ENCODE measurements at regions not wholly inside any gene's neighbourhood (a gene's known extent, or its start where the extent isn't known, plus 50 kb on each side); places are given as distances from the start of the nearest gene placed in this dataset.

DNA sequence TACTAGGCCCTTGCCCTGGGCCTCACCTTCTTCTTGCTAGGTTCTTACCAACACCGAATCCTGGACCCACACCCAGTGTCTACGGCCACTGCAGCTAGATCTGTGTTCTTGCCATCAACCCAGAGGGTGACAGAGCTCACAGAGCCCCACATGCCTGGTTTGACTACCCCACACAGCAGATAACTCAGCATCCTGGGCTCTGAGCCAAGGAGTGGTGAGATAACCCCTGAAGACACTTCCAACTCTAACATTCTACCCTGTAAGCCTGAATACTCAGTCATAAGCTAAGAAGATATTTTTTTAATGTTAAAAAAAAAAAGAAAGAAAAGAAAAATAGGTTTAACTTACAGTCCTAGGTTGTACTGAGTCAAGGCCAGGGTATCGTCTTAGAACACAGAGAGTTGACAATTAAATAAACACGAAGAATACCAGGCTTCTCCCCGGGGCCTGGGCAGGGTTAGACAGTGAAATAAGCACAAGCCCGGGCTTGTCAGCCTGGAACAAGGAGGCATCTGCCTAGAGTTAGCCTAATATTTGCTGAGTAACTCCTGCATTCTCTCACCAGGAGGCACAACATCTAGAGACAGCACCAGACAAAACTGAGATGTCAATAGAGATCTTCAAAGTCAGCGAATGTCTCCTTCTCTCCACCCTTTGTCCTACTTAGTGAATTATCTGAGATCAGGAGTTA, 556.5 kb upstream of the LRRN3 start:
- TF ChIP-seq, protein P1, sequence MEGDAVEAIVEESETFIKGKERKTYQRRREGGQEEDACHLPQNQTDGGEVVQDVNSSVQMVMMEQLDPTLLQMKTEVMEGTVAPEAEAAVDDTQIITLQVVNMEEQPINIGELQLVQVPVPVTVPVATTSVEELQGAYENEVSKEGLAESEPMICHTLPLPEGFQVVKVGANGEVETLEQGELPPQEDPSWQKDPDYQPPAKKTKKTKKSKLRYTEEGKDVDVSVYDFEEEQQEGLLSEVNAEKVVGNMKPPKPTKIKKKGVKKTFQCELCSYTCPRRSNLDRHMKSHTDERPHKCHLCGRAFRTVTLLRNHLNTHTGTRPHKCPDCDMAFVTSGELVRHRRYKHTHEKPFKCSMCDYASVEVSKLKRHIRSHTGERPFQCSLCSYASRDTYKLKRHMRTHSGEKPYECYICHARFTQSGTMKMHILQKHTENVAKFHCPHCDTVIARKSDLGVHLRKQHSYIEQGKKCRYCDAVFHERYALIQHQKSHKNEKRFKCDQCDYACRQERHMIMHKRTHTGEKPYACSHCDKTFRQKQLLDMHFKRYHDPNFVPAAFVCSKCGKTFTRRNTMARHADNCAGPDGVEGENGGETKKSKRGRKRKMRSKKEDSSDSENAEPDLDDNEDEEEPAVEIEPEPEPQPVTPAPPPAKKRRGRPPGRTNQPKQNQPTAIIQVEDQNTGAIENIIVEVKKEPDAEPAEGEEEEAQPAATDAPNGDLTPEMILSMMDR (IDR thresholded peaks at IDR 0.05): peak; percentile 41; the same call in 1 of the 2 replicates

GRCh38 chr7:110539216-110539615, 551.7 kb upstream of the LRRN3 start:
- TF ChIP-seq, protein P1 (IDR thresholded peaks at IDR 0.05): no peak

DNA sequence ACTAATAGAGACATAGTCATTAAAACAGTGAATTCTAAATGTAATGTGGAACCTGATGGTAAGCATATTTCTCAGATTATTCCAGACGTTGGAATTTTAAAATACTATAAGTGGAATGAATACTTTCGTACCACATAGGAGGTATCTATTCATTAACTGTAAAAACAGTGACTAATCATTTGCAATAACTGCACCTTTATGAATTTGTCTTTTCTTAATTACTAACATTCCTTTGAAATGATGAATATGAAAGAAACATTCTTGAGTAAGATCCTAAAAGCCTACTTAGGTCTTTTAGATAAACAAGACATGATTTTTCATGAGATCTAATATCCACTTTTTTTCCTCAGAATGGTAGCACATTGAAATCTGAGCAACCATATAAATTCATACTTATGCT, 549.0 kb upstream of the LRRN3 start:
- TF ChIP-seq, protein P1 (IDR thresholded peaks at IDR 0.05): no peak

- TF ChIP-seq, protein P1 (IDR thresholded peaks at IDR 0.05): no peak
Measured at GRCh38 chr7:110544194-110544593, 546.7 kb upstream of the LRRN3 start.

- TF ChIP-seq, protein P1 (IDR thresholded peaks at IDR 0.05): no peak
Measured at GRCh38 chr7:110548372-110548771, 542.6 kb upstream of the LRRN3 start.

DNA sequence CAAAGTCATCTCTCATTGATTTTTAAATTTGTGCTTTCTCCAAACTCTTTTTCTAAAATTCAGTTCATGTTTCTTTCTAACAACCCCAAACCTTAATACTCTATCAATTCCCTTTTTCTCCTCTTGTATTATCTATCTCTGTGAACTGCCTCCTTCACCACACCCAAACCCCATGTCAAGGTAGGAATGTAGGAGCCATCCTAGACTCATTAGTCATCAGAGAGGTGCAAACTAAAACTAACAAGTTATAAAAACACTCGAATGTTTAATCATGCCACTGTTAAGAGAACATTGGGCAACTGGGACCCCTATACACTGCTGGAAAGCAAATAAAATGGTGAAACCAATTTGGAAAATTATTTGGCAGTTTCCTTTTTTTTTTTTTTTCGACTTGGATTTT, 533.8 kb upstream of the LRRN3 start:
- TF ChIP-seq, protein P1 (IDR thresholded peaks at IDR 0.05): no peak

- TF ChIP-seq, protein P1 (IDR thresholded peaks at IDR 0.05): no peak
Measured at GRCh38 chr7:110564246-110564645, 526.7 kb upstream of the LRRN3 start.

GRCh38 chr7:110568388-110568787, 522.5 kb upstream of the LRRN3 start:
- TF ChIP-seq, protein P1 (IDR thresholded peaks at IDR 0.05): no peak

All from LNCAP (cell line).